GM23338 (cell line): ENCODE measurements at regions not wholly inside any gene's neighbourhood (a gene's known extent, or its start where the extent isn't known, plus 50 kb on each side); places are given as distances from the start of the nearest gene placed in this dataset.

Experiments used
- ATAC-seq: fragments of 200-7000 bp; cut with Tn5 transposase; 3 replicates; pipeline ENCODE4 v1.9.1; 2020
- DNase-seq: peaks from one replicate; pipeline ENCODE4 v3.0.0-alpha.2; 2015; ENCODE audit warnings: low spot score
- H2AFZ ChIP-seq: fragments of 200-600 bp; sonication (generic); 2 replicates; pipeline ENCODE4 v1.8.0; 2016; ENCODE audit warnings: antibody characterized with exemption, mild to moderate bottlenecking, moderate library complexity
- H3F3A ChIP-seq: fragments of 200-600 bp; sonication (generic); replicated peaks from 2 replicates; pipeline ENCODE4 v1.8.0; 2017; ENCODE audit warnings: antibody characterized with exemption, mixed run types, low read depth
- H3K27ac ChIP-seq: fragments of 200-600 bp; sonication (generic); 2 replicates; pipeline ENCODE4 v1.6.1; 2016; ENCODE audit warnings: low read depth
- H3K27me3 ChIP-seq: fragments of 200-600 bp; sonication (generic); 2 replicates; pipeline ENCODE4 v1.8.0; 2016; ENCODE audit warnings: mild to moderate bottlenecking, mixed run types, moderate library complexity; ENCODE audit not compliant: insufficient read depth
- H3K36me3 ChIP-seq: fragments of 200-600 bp; sonication (generic); 2 replicates; pipeline ENCODE4 v1.8.0; 2016; ENCODE audit warnings: mild to moderate bottlenecking; ENCODE audit not compliant: insufficient read depth
- H3K4me1 ChIP-seq: fragments of 200-600 bp; sonication (generic); 2 replicates; pipeline ENCODE4 v1.8.0; 2016; ENCODE audit warnings: mild to moderate bottlenecking, moderate library complexity; ENCODE audit not compliant: insufficient read depth
- H3K4me2 ChIP-seq: fragments of 200-600 bp; sonication (generic); 2 replicates; pipeline ENCODE4 v1.7.1; 2017; ENCODE audit warnings: mixed run types
- H3K4me3 ChIP-seq: fragments of 200-600 bp; sonication (generic); 2 replicates; pipeline ENCODE4 v1.6.1; 2016; ENCODE audit warnings: mixed run types
- H3K79me2 ChIP-seq: fragments of 200-600 bp; sonication (generic); replicated peaks from 2 replicates; pipeline ENCODE4 v1.8.0; 2017; ENCODE audit warnings: mild to moderate bottlenecking; ENCODE audit not compliant: insufficient read depth
- H3K9me2 ChIP-seq: fragments of 200-600 bp; sonication (generic); 2 replicates; pipeline ENCODE4 v1.8.0; 2017; ENCODE audit not compliant: insufficient read depth
- H4K20me1 ChIP-seq: fragments of 200-600 bp; sonication (generic); replicated peaks from 2 replicates; pipeline ENCODE4 v1.8.0; 2017; ENCODE audit warnings: mild to moderate bottlenecking; ENCODE audit not compliant: insufficient read depth
- H3K27ac Mint-ChIP-seq: 2 replicates; pipeline ENCODE4 v1.8.0; 2020; ENCODE audit warnings: inconsistent platforms, mild to moderate bottlenecking, moderate library complexity, mixed read lengths
- H3K27me3 Mint-ChIP-seq: 3 replicates; pipeline ENCODE4 v1.8.0; 2022; ENCODE audit warnings: low read depth, mild to moderate bottlenecking, moderate library complexity, mixed read lengths, inconsistent platforms; ENCODE audit not compliant: insufficient read depth, poor library complexity
- H3K36me3 Mint-ChIP-seq: 3 replicates; pipeline ENCODE4 v1.8.0; 2021; ENCODE audit warnings: low read depth, mild to moderate bottlenecking, inconsistent platforms, moderate library complexity, mixed read lengths
- H3K4me1 Mint-ChIP-seq: 3 replicates; pipeline ENCODE4 v1.8.0; 2020; ENCODE audit warnings: mild to moderate bottlenecking, inconsistent platforms, mixed read lengths
- H3K4me3 Mint-ChIP-seq: 3 replicates; pipeline ENCODE4 v1.8.0; 2021; ENCODE audit warnings: moderate library complexity, mild to moderate bottlenecking, inconsistent platforms, mixed read lengths
- H3K9me3 Mint-ChIP-seq: 3 replicates; pipeline ENCODE4 v1.8.0; 2020; ENCODE audit warnings: moderate library complexity, mild to moderate bottlenecking, inconsistent platforms, mixed read lengths
- CTCF ChIP-seq, 2 experiments: fragments of 200-600 bp in 1 of 2; sonication (generic) in 1 of 2; conservative IDR thresholded peaks; 2 replicates each; pipeline versions ENCODE4 v1.5.1 to v1.6.1; 2016 to 2017; ENCODE audit warnings: antibody characterized with exemption in 2 of 2, low read depth in 2 of 2, mild to moderate bottlenecking in 2 of 2, moderate library complexity in 1 of 2
- EZH2phosphoT487 ChIP-seq: fragments of 200-600 bp; sonication (generic); IDR thresholded peaks from one replicate; pipeline ENCODE4 v1.8.1; 2018; ENCODE audit warnings: antibody characterized with exemption; ENCODE audit not compliant: unreplicated experiment
- JUNB ChIP-seq: IDR thresholded peaks from one replicate; pipeline ENCODE4 v1.6.1; 2016; ENCODE audit warnings: antibody characterized with exemption; ENCODE audit not compliant: unreplicated experiment
- POLR2AphosphoS5 ChIP-seq: IDR thresholded peaks from 2 replicates; pipeline ENCODE4 v1.6.1; 2016; ENCODE audit warnings: antibody characterized with exemption, low read depth
- STAT1 ChIP-seq: IDR thresholded peaks from one replicate; pipeline ENCODE4 v1.6.1; 2016; ENCODE audit warnings: antibody characterized with exemption; ENCODE audit not compliant: unreplicated experiment
- TF ChIP-seq, protein P1 (sequence below): fragments of 250-450 bp; sonication (Bioruptor Pico); IDR thresholded peaks from 2 replicates; pipeline ENCODE4 v1.5.0; 2020; ENCODE audit warnings: mild to moderate bottlenecking, moderate library complexity
- TF ChIP-seq, protein P2 (sequence below): IDR thresholded peaks from 2 replicates; pipeline ENCODE4 v1.6.1; 2016; ENCODE audit warnings: antibody characterized with exemption

GRCh38 chr1:199246716-199247115, 607.9 kb downstream of the PTPRC start (continued):
- TF ChIP-seq, protein P1, sequence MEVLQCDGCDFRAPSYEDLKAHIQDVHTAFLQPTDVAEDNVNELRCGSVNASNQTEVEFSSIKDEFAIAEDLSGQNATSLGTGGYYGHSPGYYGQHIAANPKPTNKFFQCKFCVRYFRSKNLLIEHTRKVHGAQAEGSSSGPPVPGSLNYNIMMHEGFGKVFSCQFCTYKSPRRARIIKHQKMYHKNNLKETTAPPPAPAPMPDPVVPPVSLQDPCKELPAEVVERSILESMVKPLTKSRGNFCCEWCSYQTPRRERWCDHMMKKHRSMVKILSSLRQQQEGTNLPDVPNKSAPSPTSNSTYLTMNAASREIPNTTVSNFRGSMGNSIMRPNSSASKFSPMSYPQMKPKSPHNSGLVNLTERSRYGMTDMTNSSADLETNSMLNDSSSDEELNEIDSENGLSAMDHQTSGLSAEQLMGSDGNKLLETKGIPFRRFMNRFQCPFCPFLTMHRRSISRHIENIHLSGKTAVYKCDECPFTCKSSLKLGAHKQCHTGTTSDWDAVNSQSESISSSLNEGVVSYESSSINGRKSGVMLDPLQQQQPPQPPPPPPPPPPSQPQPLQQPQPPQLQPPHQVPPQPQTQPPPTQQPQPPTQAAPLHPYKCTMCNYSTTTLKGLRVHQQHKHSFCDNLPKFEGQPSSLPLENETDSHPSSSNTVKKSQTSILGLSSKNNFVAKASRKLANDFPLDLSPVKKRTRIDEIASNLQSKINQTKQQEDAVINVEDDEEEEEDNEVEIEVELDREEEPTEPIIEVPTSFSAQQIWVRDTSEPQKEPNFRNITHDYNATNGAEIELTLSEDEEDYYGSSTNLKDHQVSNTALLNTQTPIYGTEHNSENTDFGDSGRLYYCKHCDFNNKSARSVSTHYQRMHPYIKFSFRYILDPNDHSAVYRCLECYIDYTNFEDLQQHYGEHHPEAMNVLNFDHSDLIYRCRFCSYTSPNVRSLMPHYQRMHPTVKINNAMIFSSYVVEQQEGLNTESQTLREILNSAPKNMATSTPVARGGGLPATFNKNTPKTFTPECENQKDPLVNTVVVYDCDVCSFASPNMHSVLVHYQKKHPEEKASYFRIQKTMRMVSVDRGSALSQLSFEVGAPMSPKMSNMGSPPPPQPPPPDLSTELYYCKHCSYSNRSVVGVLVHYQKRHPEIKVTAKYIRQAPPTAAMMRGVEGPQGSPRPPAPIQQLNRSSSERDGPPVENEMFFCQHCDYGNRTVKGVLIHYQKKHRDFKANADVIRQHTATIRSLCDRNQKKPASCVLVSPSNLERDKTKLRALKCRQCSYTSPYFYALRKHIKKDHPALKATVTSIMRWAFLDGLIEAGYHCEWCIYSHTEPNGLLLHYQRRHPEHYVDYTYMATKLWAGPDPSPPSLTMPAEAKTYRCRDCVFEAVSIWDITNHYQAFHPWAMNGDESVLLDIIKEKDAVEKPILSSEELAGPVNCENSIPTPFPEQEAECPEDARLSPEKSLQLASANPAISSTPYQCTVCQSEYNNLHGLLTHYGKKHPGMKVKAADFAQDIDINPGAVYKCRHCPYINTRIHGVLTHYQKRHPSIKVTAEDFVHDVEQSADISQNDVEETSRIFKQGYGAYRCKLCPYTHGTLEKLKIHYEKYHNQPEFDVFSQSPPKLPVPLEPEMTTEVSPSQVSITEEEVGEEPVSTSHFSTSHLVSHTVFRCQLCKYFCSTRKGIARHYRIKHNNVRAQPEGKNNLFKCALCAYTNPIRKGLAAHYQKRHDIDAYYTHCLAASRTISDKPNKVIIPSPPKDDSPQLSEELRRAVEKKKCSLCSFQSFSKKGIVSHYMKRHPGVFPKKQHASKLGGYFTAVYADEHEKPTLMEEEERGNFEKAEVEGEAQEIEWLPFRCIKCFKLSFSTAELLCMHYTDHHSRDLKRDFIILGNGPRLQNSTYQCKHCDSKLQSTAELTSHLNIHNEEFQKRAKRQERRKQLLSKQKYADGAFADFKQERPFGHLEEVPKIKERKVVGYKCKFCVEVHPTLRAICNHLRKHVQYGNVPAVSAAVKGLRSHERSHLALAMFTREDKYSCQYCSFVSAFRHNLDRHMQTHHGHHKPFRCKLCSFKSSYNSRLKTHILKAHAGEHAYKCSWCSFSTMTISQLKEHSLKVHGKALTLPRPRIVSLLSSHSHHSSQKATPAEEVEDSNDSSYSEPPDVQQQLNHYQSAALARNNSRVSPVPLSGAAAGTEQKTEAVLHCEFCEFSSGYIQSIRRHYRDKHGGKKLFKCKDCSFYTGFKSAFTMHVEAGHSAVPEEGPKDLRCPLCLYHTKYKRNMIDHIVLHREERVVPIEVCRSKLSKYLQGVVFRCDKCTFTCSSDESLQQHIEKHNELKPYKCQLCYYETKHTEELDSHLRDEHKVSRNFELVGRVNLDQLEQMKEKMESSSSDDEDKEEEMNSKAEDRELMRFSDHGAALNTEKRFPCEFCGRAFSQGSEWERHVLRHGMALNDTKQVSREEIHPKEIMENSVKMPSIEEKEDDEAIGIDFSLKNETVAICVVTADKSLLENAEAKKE (CRISPR knock-in tag) = no peak

DNA sequence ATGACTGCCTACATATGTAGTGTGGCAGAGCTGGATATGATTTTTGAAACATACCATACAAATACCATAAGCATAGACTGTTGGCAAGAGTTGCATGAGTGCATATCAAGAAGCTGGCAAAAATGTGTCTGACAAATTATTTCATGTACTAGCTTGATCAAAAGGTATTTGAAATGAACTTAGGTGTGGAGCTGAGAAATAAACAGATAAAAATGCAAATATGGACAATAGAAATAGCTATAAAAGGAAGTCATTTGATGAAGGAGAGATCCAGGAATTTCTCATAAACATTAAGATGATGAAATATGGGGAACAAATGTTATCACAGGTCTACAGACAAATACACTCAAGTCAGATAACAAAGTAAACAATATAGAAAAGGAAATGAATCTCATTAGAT, 609.1 kb downstream of the PTPRC start:
- no peaks in the 10 kb centered on the region for H3K36me3 Mint-ChIP-seq
- TF ChIP-seq CTCF (conservative IDR thresholded peaks at IDR 0.05; ENCODE audit: low read depth in 2 of 2) (no peak), JUNB (no peak), STAT1 (no peak), EZH2phosphoT487 (no peak), POLR2AphosphoS5 (no peak)
- TF ChIP-seq, protein P1 (CRISPR knock-in tag) = no peak
- TF ChIP-seq, protein P2, sequence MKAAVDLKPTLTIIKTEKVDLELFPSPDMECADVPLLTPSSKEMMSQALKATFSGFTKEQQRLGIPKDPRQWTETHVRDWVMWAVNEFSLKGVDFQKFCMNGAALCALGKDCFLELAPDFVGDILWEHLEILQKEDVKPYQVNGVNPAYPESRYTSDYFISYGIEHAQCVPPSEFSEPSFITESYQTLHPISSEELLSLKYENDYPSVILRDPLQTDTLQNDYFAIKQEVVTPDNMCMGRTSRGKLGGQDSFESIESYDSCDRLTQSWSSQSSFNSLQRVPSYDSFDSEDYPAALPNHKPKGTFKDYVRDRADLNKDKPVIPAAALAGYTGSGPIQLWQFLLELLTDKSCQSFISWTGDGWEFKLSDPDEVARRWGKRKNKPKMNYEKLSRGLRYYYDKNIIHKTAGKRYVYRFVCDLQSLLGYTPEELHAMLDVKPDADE = no peak

More for the DNA sequence above, 609.1 kb downstream of the PTPRC start:
- Histone ChIP-seq H3F3A (no peaks in the 10 kb centered on the region), H3K9me2 (peaks cover 7% of the 10 kb centered on the region), H3K79me2 (no peaks in the 10 kb centered on the region), H3K36me3 (no peaks in the 10 kb centered on the region), H3K4me1 (no peaks in the 10 kb centered on the region), H3K27me3 (no peaks in the 10 kb centered on the region), H3K4me3 (no peak overlapping the region), H3K4me2 (no peak overlapping the region), H2AFZ (no peak overlapping the region), H4K20me1 (no peaks in the 10 kb centered on the region), H3K27ac (no peak overlapping the region)
- peaks cover 6% of the 10 kb centered on the region for H3K4me1 Mint-ChIP-seq
- no peak overlapping the region for H3K4me3 Mint-ChIP-seq
- no peaks in the 10 kb centered on the region for H3K9me3 Mint-ChIP-seq
- H3K27me3 Mint-ChIP-seq = no peaks in the 10 kb centered on the region
- ATAC-seq (no peak), DNase-seq (no peak)
- no peak overlapping the region for H3K27ac Mint-ChIP-seq
